ENCODE measurements at regions not wholly inside any gene's neighbourhood (a gene's known extent, or its start where the extent isn't known, plus 50 kb on each side); places are given as distances from the start of the nearest gene placed in this dataset.
"Not testable (repeated sequence)": the region's sequence is repeated elsewhere in the genome, so short reads cannot be mapped to it uniquely, and the experiment has no call there.

DNA sequence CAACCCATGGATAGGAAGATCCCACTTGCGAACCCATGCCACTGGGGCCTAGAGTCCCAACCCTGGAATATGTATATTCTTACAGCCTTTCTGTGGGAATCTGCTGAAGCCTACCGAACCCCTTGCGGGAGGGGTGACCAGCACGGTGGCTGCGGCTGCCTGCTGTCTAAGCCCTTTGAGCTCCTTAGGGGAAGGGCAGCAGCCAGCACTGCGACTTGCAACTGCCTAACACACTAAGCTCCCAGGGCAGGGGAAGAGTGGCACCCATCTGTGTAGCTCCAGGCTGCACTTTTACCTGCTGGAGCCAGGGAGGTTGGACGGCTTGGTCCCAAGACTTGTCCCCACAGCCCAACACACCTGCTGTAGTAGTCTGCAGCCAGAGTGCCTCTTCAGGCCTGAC, 1968.7 kb upstream of the FLRT2 start:
- DNase-seq, result no peak

DNA sequence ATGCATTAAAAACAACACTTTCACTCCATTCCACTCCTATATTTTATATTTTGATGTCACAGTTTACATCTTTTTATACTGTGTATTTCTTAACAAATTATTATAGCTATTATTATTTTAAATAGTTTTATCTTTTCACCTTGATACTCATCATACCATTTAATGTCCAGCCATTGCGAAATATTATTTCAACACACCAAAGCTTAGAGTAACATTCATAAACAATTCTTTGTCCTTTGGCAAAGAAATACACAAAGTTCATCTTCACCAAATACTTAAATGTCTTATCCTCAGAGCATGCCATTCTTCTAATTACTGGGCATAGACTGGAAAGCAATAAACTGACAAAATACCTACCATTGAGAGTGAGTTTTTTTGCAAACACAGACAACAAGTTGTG, 1963.4 kb upstream of the FLRT2 start:
- no peak for DNase-seq

DNA sequence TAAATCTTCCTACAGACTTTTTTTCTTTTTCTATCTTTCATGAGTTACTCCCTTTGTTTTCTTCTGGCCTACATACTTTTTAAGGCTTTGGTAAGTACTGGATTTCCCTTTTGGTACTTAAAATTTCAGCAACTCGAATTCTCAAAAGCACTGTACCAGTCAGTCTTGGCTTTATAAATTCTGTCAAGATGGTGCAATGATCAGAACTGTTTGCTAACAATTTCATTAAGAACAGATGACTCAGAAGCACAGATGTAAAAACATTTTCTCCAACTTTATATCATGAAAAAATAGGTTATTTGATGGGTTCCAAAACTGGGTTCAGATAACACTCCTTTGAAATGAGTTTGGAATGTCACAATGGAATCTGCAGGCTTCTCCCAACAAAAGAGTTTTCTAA, 1961.8 kb upstream of the FLRT2 start:
- no peak for DNase-seq

DNA sequence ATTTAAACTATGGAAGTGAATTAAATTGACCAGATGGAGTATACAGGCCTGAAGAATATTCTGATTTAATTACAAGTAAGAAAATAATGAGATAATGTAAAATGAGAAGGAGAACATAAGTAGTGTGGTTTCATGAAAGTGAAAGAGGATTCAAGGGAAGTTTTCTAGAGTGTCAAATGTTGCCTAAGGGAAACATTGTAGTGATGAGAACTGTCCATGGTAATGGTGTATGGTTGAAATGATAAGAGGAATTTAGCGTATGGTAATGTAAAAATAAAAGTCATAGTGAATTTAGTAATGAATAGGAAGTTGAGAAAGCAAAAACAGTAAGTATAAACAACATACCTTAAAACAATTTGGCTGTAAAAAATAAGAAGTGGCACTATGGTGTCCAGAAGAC, 1954.6 kb upstream of the FLRT2 start:
- DNase-seq, result no peak

DNA sequence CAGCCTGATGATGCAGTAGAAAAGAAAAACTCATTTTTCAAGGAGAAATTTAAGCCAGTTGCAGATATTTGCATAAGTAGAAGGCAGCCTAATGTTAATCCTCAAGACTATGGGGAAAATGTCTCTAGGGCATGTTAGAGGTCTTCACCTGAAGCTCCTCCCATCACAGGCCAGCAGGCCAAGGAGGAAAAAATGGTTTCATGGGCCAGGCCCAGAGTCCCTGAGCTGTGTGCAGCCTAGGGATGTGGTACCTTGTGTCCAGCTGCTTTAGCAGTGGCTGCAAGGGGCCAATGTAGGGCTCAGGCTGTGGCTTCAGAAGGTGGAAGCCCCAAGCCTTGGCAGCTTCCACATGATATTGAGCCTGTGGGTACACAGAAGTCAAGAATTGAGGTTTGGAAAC, 1946.7 kb upstream of the FLRT2 start:
- DNase-seq, result no peak

DNA sequence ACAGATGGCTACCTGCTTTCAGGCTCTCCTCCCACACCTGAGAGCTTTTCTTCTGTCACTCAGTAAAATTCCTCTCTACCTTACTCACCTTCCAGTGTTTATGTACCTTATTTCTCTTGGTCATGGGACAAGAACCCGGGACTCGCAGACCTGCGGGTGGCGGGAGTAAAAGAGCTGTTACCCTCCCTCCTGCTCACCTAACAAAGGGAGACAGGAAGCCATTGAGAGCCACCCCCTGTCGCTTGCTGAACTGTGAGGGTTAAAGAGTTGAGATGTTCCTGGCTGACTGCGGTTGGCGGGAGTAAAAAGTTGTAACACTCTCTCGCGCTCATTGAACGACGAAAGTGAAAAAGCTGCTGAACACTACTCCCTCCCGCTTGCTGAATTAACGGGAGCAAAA, 1935.1 kb upstream of the FLRT2 start:
- no peak for DNase-seq

- no peak for DNase-seq
Measured at GRCh38 chr14:83607682-83608081, 1922.3 kb upstream of the FLRT2 start.

- DNase-seq, result no peak
Measured at GRCh38 chr14:83611491-83611890, 1918.5 kb upstream of the FLRT2 start.

- DNase-seq, result no peak
Measured at GRCh38 chr14:83611906-83612390, 1918.0 kb upstream of the FLRT2 start.

GRCh38 chr14:83614956-83615355, 1915.0 kb upstream of the FLRT2 start:
- DNase-seq, result no peak

- DNase-seq, result no peak
Measured at GRCh38 chr14:83624541-83624940, 1905.4 kb upstream of the FLRT2 start.

DNA sequence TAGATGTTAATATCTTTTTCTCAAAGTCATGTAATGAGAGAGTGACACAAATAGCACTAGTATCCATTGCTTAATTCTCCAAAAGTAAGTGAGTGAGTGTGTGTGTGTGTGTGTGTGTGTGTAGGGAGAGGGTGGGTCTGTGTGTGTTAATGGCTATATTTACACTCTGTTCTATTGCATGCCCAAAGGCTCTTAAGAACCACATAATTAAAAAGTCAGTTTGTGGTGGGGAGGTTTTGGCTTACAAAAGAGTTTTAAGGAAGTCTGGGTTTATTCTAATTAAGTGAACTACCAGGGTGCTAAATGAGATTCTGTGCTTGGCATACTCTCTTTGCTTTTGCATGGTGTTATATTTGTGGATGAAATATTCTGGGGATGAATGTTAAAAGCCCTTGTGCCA, 1897.6 kb upstream of the FLRT2 start:
- no peak for DNase-seq

GRCh38 chr14:83638748-83639504, 1891.0 kb upstream of the FLRT2 start:
- no peak for DNase-seq

- not testable (repeated sequence) for DNase-seq
Measured at GRCh38 chr14:83639505-83639875, 1890.5 kb upstream of the FLRT2 start.

- peak; percentile 19 for DNase-seq
Measured at GRCh38 chr14:83646228-83646627, 1883.7 kb upstream of the FLRT2 start.

DNA sequence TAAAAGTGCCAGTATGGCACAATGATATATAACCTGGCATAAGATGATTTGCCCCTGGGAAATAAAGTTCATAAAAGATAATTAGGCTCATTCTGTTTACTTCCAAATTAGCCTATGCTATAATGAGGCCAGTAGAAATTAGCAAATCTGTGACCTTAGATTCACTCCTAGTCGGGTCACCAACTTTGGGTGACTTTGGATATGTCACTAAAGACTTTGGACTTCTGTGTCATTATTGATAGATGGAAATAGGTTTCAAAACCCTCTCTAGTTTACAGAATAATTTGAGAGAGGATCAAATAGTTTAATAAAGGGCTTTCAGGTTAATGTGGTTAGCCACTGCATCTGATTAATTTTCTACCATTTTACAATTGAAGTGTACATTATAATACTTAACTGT, 1869.3 kb upstream of the FLRT2 start:
- DNase-seq, result no peak

- DNase-seq, result no peak
Measured at GRCh38 chr14:83664389-83664788, 1865.6 kb upstream of the FLRT2 start.

DNA sequence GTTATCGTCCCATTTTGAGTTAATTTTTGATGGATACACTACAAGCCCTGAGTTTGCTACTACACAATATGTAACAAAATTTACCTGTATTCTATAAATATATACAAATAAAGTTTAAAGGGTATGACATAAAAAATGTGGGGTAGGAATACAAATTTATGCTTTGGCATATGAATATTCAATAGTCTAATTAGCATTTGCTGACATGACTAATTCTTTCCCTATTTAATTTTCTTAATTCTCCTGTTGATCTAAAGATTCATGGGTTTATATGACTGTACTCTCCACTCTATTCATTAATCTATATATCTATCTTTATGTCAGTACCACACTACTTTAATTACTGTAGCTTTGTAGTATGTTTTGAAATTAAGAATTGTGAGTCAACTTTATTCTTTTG, 1840.7 kb upstream of the FLRT2 start:
- no peak for DNase-seq

DNA sequence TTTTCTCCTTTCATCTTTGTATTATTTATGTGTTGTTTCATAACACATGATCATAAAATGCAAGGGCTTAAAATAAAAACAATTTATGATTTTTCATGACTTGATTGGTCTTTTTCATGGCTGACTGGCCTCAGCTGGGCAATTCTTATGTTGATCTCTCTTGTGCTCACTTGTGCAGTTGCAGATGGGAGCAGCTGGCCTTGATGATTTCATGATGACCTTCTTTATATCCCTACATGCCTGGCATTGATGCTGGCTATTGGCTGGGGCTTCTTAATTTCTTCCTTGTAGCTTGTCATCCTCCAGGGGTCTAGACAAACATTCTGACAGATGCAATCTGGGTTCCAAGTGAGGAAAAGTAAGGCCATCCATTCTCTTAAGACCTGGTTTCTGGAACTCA, 1832.8 kb upstream of the FLRT2 start:
- no peak for DNase-seq

- no peak for DNase-seq
Measured at GRCh38 chr14:83702619-83703018, 1827.3 kb upstream of the FLRT2 start.

GRCh38 chr14:83706231-83706954, 1823.6 kb upstream of the FLRT2 start:
- no peak for DNase-seq

GRCh38 chr14:83707056-83707455, 1822.9 kb upstream of the FLRT2 start:
- no peak for DNase-seq

- DNase-seq, result no peak
Measured at GRCh38 chr14:83709116-83709515, 1820.8 kb upstream of the FLRT2 start.

DNA sequence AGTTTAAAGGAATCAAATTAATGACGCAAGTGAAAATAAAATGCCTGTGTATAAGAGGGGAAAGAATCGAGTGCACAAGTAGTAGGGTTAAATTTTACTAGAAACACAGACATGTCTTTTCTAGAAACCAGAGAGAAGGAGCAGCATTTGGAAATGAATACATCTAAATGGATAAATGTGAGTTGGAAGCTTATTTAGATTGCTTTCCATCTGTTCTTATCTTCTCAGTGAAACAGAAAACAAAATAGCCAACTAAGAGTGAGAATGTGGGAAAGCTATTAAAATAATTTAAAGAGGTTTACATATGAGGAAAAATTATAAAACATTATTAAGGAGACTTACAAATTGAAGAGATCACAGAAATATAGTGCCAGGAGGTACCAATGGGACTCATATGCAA, 1818.9 kb upstream of the FLRT2 start:
- no peak for DNase-seq

Measured in left kidney (tissue), 1 donor.